GM12872 (cell line): ENCODE measurements at regions not wholly inside any gene's neighbourhood (a gene's known extent, or its start where the extent isn't known, plus 50 kb on each side); places are given as distances from the start of the nearest gene placed in this dataset.

Experiments
- CTCF ChIP-seq: IDR thresholded peaks from 3 replicates; pipeline ENCODE4 v1.5.1; 2011; ENCODE audit warnings: low read depth, mild to moderate bottlenecking, low read length, moderate library complexity; ENCODE audit not compliant: insufficient read depth

GRCh38 chr10:117455346-117455745 lies 80.1 kb upstream of the PDZD8 start:
- no peak for TF ChIP-seq CTCF

GRCh38 chr10:117454502-117454901 lies 79.3 kb upstream of the PDZD8 start:
- no peak for TF ChIP-seq CTCF

GRCh38 chr10:117450940-117451339 lies 75.7 kb upstream of the PDZD8 start:
- no peak for TF ChIP-seq CTCF

GRCh38 chr10:117449636-117450035 lies 74.4 kb upstream of the PDZD8 start:
- peak; percentile 32; the same call in 2 of the 3 replicates for TF ChIP-seq CTCF

GRCh38 chr10:117448802-117449201 lies 73.6 kb upstream of the PDZD8 start:
- TF ChIP-seq CTCF: no peak

GRCh38 chr10:117445992-117446391 lies 70.8 kb upstream of the PDZD8 start:
- no peak for TF ChIP-seq CTCF

- no peak for TF ChIP-seq CTCF
Observed at GRCh38 chr10:117444497-117445040, 69.3 kb upstream of the PDZD8 start.
